ENCODE measurements at regions not wholly inside any gene's neighbourhood (a gene's known extent, or its start where the extent isn't known, plus 50 kb on each side); places are given as distances from the start of the nearest gene placed in this dataset.

GRCh38 chrX:3204606-3205005 lies 141.8 kb downstream of the MXRA5 start:
- Histone ChIP-seq H3K9me3 (ENCODE audit: control insufficient read depth, insufficient read depth, low read depth, low read length) (no peaks in the 10 kb centered on the region), H3K4me3 (ENCODE audit: low read depth, low read length) (no peak overlapping the region), H3K36me3 (ENCODE audit: control insufficient read depth in 2 of 2, insufficient read depth in 1 of 2, low read length in 2 of 2) (no peaks in the 10 kb centered on the region), H3K27ac (ENCODE audit: extremely low read depth, low read depth, low read length) (no peak overlapping the region), H3K4me1 (ENCODE audit: control insufficient read depth, insufficient read depth, low read length) (no peaks in the 10 kb centered on the region)
- ChIA-PET CTCF (no interaction called here), POLR2A (no interaction called here)
- no peak for TF ChIP-seq ZNF544 (tag by site-specific recombination; IDR thresholded peaks at IDR 0.05)
- TF ChIP-seq ZNF530 (tag by site-specific recombination; IDR thresholded peaks at IDR 0.05; ENCODE audit: low read depth) = no peak

- TF ChIP-seq PRDM4 (tag by site-specific recombination; IDR thresholded peaks at IDR 0.05) (no peak), AEBP2 (tag by site-specific recombination; IDR thresholded peaks at IDR 0.05; ENCODE audit: borderline replicate concordance) (no peak), ZNF626 (tag by site-specific recombination; IDR thresholded peaks at IDR 0.05) (no peak), ZNF433 (tag by site-specific recombination; IDR thresholded peaks at IDR 0.05; ENCODE audit: low read depth) (no peak), OVOL3 (tag by site-specific recombination; IDR thresholded peaks at IDR 0.05) (no peak)
- no peak overlapping the region for H3K27ac ChIP-seq (ENCODE audit: extremely low read depth, low read depth, low read length)
- no peaks in the 10 kb centered on the region for H3K9me3 ChIP-seq (ENCODE audit: control insufficient read depth, insufficient read depth, low read depth, low read length)
- H3K36me3 ChIP-seq (ENCODE audit: control insufficient read depth in 2 of 2, insufficient read depth in 1 of 2, low read length in 2 of 2) = no peaks in the 10 kb centered on the region
- ChIA-PET CTCF (no interaction called here), POLR2A (no interaction called here)
- no peak overlapping the region for H3K4me3 ChIP-seq (ENCODE audit: low read depth, low read length)
- H3K4me1 ChIP-seq (ENCODE audit: control insufficient read depth, insufficient read depth, low read length) = no peaks in the 10 kb centered on the region
Observed at GRCh38 chrX:3195845-3196244, 150.6 kb downstream of the MXRA5 start.

- Histone ChIP-seq H3K9me3 (ENCODE audit: control insufficient read depth, insufficient read depth, low read depth, low read length) (no peaks in the 10 kb centered on the region), H3K36me3 (ENCODE audit: control insufficient read depth in 2 of 2, insufficient read depth in 1 of 2, low read length in 2 of 2) (no peaks in the 10 kb centered on the region), H3K4me3 (ENCODE audit: low read depth, low read length) (no peak overlapping the region), H3K4me1 (ENCODE audit: control insufficient read depth, insufficient read depth, low read length) (no peaks in the 10 kb centered on the region), H3K27ac (ENCODE audit: extremely low read depth, low read depth, low read length) (no peak overlapping the region)
- TF ChIP-seq ATF2 (tag by site-specific recombination; IDR thresholded peaks at IDR 0.05; ENCODE audit: low read depth) (no peak), ZNF777 (tag by site-specific recombination; IDR thresholded peaks at IDR 0.05; ENCODE audit: borderline replicate concordance) (no peak), ZSCAN23 (tag by site-specific recombination; IDR thresholded peaks at IDR 0.05) (no peak), ZNF639 (tag by site-specific recombination; IDR thresholded peaks at IDR 0.05) (no peak)
- POLR2A ChIA-PET = interaction anchor here (0.6 kb wide), 1 partner anchor 11 kb away, joined by 3 read pairs; no protein-coding TSS in a partner anchor
- CTCF ChIA-PET = no interaction called here
Observed at GRCh38 chrX:3192835-3193234, 151.6 kb downstream of the ARSF start.

GRCh38 chrX:3191796-3192195 lies 150.5 kb downstream of the ARSF start:
- ChIA-PET POLR2A (no interaction called here), CTCF (no interaction called here)
- no peaks in the 10 kb centered on the region for H3K4me1 ChIP-seq (ENCODE audit: control insufficient read depth, insufficient read depth, low read length)
- TF ChIP-seq ZNF521 (tag by site-specific recombination; IDR thresholded peaks at IDR 0.05) (no peak), ZNF560 (tag by site-specific recombination; IDR thresholded peaks at IDR 0.05; ENCODE audit: borderline replicate concordance) (no peak), ZNF624 (tag by site-specific recombination; IDR thresholded peaks at IDR 0.05) (no peak), ZBTB17 (tag by site-specific recombination; IDR thresholded peaks at IDR 0.05) (no peak), ZNF335 (tag by site-specific recombination; conservative IDR thresholded peaks at IDR 0.05) (no peak), ZNF138 (tag by site-specific recombination; IDR thresholded peaks at IDR 0.05; ENCODE audit: borderline replicate concordance) (no peak), REST (tag by site-specific recombination; IDR thresholded peaks at IDR 0.05) (no peak), ZNF596 (tag by site-specific recombination; IDR thresholded peaks at IDR 0.05) (no peak)

More at GRCh38 chrX:3191796-3192195, 150.5 kb downstream of the ARSF start:
- Histone ChIP-seq H3K9me3 (ENCODE audit: control insufficient read depth, insufficient read depth, low read depth, low read length) (no peaks in the 10 kb centered on the region), H3K36me3 (ENCODE audit: control insufficient read depth in 2 of 2, insufficient read depth in 1 of 2, low read length in 2 of 2) (no peaks in the 10 kb centered on the region), H3K27ac (ENCODE audit: extremely low read depth, low read depth, low read length) (no peak overlapping the region), H3K4me3 (ENCODE audit: low read depth, low read length) (no peak overlapping the region)

All from HEK293 (cell line).